ENCODE measurements at regions not wholly inside any gene's neighbourhood (a gene's known extent, or its start where the extent isn't known, plus 50 kb on each side); places are given as distances from the start of the nearest gene placed in this dataset.

DNA sequence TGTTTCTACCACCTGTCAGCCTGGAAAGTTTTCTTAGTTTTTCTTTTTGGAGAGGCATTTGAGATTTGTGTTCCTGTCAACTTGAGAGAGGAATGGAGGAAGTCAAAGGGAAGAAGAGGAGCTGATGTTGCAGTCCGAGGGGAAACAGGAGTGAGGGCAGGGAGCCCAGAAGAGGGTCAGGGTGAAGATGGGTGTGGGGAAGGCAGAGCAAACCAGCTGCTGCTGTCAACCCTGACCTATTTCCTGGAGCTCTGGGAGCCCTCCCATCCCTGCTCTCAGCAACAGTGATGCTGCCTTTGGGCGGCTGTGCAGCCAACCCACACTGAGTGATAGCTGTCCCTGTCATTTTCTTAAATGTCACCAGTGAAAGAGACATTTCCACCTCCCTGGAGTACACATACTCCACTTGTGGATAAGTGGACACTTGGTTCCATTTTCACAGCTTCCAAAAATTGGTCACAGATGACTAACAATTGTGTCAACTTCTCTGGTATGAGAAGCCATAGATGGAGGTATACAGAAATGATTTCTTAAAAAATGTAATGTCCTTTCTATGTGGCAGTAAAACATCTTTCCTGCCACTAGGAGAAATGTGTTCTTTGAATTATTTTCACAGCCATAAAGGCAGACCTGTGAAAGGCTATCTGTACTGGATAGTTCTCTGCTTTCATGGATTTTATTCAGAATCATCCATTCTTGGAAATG lies 556.3 kb upstream of the TBL1XR1 start:
- no peak overlapping the region for H3K4me3 ChIP-seq
- WGBS, 3 donors, result 18 to 34% (median 18%) methylated on average over 2 of the region's 2 CpGs
- intact Hi-C loops (cut with DNase I), result no loop called here
- no peaks in the 10 kb centered on the region for H3K36me3 ChIP-seq (ENCODE audit: insufficient read depth in 1 of 2, low read depth in 1 of 2)
- H3K9me3 ChIP-seq, result no peaks in the 10 kb centered on the region
- H3K4me1 ChIP-seq, result peaks cover 14% of the 10 kb centered on the region
- peak; percentile 61 to 77 (median 71) for ATAC-seq
- TF ChIP-seq, protein P1, sequence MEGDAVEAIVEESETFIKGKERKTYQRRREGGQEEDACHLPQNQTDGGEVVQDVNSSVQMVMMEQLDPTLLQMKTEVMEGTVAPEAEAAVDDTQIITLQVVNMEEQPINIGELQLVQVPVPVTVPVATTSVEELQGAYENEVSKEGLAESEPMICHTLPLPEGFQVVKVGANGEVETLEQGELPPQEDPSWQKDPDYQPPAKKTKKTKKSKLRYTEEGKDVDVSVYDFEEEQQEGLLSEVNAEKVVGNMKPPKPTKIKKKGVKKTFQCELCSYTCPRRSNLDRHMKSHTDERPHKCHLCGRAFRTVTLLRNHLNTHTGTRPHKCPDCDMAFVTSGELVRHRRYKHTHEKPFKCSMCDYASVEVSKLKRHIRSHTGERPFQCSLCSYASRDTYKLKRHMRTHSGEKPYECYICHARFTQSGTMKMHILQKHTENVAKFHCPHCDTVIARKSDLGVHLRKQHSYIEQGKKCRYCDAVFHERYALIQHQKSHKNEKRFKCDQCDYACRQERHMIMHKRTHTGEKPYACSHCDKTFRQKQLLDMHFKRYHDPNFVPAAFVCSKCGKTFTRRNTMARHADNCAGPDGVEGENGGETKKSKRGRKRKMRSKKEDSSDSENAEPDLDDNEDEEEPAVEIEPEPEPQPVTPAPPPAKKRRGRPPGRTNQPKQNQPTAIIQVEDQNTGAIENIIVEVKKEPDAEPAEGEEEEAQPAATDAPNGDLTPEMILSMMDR (IDR thresholded peaks at IDR 0.05), result no peak
- no peak overlapping the region for H3K27ac ChIP-seq
- H3K27me3 ChIP-seq (ENCODE audit: insufficient read depth in 3 of 3, low read length in 2 of 3), result no peaks in the 10 kb centered on the region
- peak; percentile 41 to 76 for DNase-seq

DNA sequence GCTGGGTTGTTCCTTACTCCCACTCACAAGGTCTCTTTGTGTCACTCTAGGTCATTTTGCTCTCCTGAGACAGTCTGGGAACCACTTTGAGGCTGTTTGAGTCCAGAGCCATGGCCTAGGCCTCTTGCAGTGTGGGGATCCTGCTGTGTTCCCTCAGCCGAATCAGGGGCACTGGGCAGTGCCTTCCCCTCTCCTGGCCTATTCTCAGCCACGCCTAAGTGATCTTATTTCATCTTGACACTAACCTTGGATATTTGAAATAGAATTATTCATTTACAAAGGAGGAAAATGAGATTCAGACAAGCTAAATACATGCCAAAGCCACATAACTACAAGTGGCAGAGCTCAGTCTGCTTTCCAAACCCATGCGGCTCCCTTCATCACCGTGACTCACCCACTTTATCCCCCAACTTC lies 557.2 kb upstream of the TBL1XR1 start:
- 74 to 91% (median 87%) methylated on average over 4 of the region's 4 CpGs for WGBS, 3 donors
- Histone ChIP-seq H3K36me3 (ENCODE audit: insufficient read depth in 1 of 2, low read depth in 1 of 2) (no peaks in the 10 kb centered on the region), H3K9me3 (no peaks in the 10 kb centered on the region), H3K4me1 (peaks cover 14% of the 10 kb centered on the region), H3K4me3 (no peak overlapping the region), H3K27me3 (ENCODE audit: insufficient read depth in 3 of 3, low read length in 2 of 3) (no peaks in the 10 kb centered on the region), H3K27ac (no peak overlapping the region)
- intact Hi-C loops (cut with DNase I), result no loop called here
- ATAC-seq, result no peak
- TF ChIP-seq, protein P1 (IDR thresholded peaks at IDR 0.05), result no peak
- DNase-seq, result no peak

DNA sequence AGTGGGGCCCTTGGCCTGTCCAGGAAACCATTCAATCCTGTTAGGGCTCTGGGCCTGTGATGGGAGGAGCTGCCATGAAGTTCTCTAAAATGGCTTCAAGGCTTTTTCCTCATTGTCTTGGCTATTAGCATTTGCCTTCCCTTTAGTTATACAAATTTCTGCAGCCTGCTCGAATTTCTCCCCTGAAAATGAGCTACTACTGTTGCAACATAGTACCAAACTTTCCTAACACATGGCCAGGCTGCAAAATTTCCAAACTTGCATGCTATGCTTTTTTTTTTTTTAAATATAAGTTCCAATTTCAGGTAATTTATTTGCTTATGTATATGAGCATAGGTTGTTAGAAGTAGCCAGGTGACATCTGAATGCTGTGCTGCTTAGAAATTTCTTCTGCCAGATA lies 560.8 kb upstream of the TBL1XR1 start:
- no peaks in the 10 kb centered on the region for H3K9me3 ChIP-seq
- TF ChIP-seq, protein P1 (IDR thresholded peaks at IDR 0.05), result no peak
- no peaks in the 10 kb centered on the region for H3K27me3 ChIP-seq (ENCODE audit: insufficient read depth in 3 of 3, low read length in 2 of 3)
- no peak overlapping the region for H3K27ac ChIP-seq
- no peaks in the 10 kb centered on the region for H3K36me3 ChIP-seq (ENCODE audit: insufficient read depth in 1 of 2, low read depth in 1 of 2)
- ATAC-seq (no peak), DNase-seq (no peak)
- no peak overlapping the region for H3K4me3 ChIP-seq
- peaks cover 5% of the 10 kb centered on the region for H3K4me1 ChIP-seq
- intact Hi-C loops (cut with DNase I), result no loop called here
- WGBS, 3 donors, result 38 to 79% (median 54%) methylated on average over 1 of the region's 1 CpG

DNA sequence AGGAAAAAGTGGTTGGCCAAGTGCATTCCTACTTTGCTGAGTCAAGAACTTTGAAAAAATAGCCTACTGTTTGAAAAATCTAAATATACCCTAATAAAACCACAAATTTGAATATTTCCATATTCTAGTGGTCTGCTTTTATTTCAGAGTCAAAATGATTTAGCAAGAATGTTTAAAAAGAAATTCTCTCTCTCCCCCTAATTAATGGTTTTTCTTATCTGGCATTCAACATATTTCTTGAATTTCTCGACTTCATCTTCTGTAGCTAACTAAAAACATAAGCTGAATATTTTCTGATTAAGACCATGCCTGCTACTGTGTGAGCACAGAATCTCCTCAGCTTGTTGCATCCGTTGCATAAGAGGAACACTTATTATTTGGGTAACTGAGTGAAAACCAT lies 563.5 kb upstream of the TBL1XR1 start:
- WGBS, 3 donors, result 86 to 95% (median 86%) methylated on average over 2 of the region's 2 CpGs
- Histone ChIP-seq H3K27me3 (ENCODE audit: insufficient read depth in 3 of 3, low read length in 2 of 3) (no peaks in the 10 kb centered on the region), H3K4me3 (no peak overlapping the region), H3K36me3 (ENCODE audit: insufficient read depth in 1 of 2, low read depth in 1 of 2) (no peaks in the 10 kb centered on the region), H3K9me3 (no peaks in the 10 kb centered on the region), H3K27ac (no peak overlapping the region), H3K4me1 (peaks cover 9% of the 10 kb centered on the region)
- DNase-seq, result no peak
- ATAC-seq, result no peak
- TF ChIP-seq, protein P1 (IDR thresholded peaks at IDR 0.05), result no peak
- intact Hi-C loops (cut with DNase I), result no loop called here

DNA sequence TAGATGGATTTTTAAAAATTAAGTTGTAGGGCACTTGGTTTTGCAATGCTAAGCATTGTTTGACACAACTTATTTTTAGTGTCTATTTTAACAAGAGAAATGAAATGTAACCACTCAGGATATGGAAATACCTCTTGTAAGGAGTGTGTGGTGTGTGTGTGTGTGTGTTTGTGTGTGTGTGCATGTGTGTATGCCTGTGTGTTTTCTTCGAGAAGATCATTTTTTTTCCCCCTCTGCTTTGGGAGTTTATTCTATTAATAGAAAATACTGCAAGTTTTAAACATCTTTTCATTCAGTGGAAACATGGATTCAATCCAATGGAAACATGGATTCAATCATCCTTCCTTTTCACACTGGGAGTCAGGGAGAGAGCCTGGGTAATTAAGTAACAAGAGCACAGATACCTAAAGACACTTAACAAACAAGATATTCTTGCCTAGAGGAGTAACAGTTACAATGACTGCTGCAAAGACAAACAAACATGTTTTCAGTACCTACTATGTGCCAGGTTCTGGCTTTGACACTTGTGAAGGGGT lies 567.2 kb upstream of the TBL1XR1 start:
- TF ChIP-seq, protein P1 (IDR thresholded peaks at IDR 0.05), result no peak
- DNase-seq (no peak), ATAC-seq (no peak)
- peaks cover 9% of the 10 kb centered on the region for H3K4me1 ChIP-seq
- WGBS, 3 donors, result 4 to 8% (median 5%) methylated on average over 1 of the region's 1 CpG
- no peak overlapping the region for H3K4me3 ChIP-seq
- no peaks in the 10 kb centered on the region for H3K36me3 ChIP-seq (ENCODE audit: insufficient read depth in 1 of 2, low read depth in 1 of 2)
- no peak overlapping the region for H3K27ac ChIP-seq
- no peaks in the 10 kb centered on the region for H3K27me3 ChIP-seq (ENCODE audit: insufficient read depth in 3 of 3, low read length in 2 of 3)
- H3K9me3 ChIP-seq, result peaks cover 8% of the 10 kb centered on the region
- intact Hi-C loops (cut with DNase I), result no loop called here
